Body of pancreas (tissue), 4 donors: ENCODE measurements at regions not wholly inside any gene's neighbourhood (a gene's known extent, or its start where the extent isn't known, plus 50 kb on each side); places are given as distances from the start of the nearest gene placed in this dataset.

Experiments
- ATAC-seq: fragments of 150-250 bp; one replicate; pipeline ENCODE4 v1.9.1; 2016
- DNase-seq, 4 donors: peaks; one replicate each; pipeline ENCODE4 v3.0.0-alpha.2; 2019
- H3K27ac ChIP-seq, 4 donors: fragments of 200-600 bp; sonication (generic); 1 replicate in 3 of 4; 2 replicates in 1 of 4; pipeline versions ENCODE4 v1.5.1 to v1.6.1; 2016 to 2019; ENCODE audit warnings: mild to moderate bottlenecking in 1 of 4, mixed read lengths in 1 of 4, moderate library complexity in 1 of 4
- H3K27me3 ChIP-seq, 2 donors: fragments of 200-600 bp; sonication (generic); one replicate each; pipeline ENCODE4 v1.6.0; 2016; ENCODE audit warnings: mild to moderate bottlenecking in 1 of 2
- H3K36me3 ChIP-seq, 2 donors: fragments of 200-600 bp; sonication (generic); replicated peaks in 1 of 2; 2 replicates each; pipeline ENCODE4 v1.5.1; 2016; ENCODE audit warnings: low read depth in 2 of 2; ENCODE audit not compliant: insufficient read depth in 1 of 2
- H3K4me1 ChIP-seq: fragments of 200-600 bp; sonication (generic); one replicate; pipeline ENCODE4 v1.6.0; 2016
- H3K4me3 ChIP-seq, 2 donors: fragments of 200-600 bp; sonication (generic); 1 replicate in 1 of 2; 2 replicates in 1 of 2; pipeline ENCODE4 v1.5.1; 2016 to 2019
- H3K9me3 ChIP-seq, 3 donors: fragments of 200-600 bp; sonication (generic); 1 replicate in 2 of 3; 2 replicates in 1 of 3; pipeline ENCODE4 v1.5.1; 2016
- CTCF ChIP-seq, 7 experiments: fragments of 450-650 bp in 4 of 7; fragments of 200-600 bp in 3 of 7; sonication (generic) in 3 of 7; IDR thresholded peaks; one replicate each; pipeline ENCODE4 v1.5.1; 2016 to 2019; ENCODE audit warnings: antibody characterized with exemption in 7 of 7
- POLR2A ChIP-seq, 3 donors: fragments of 450-650 bp; IDR thresholded peaks; one replicate each; pipeline ENCODE4 v1.6.1; 2016; ENCODE audit warnings: antibody characterized with exemption in 3 of 3, mild to moderate bottlenecking in 2 of 3
- WGBS, 2 donors: methylation state at CpG; one replicate each; pipeline ENCODE4 v1.1.5; 2017; 5-methylcytosine and 5-hydroxymethylcytosine counted together
- intact Hi-C: fragments of 100-400 bp; cut with DNase I; formaldehyde crosslinking; loops from one replicate; pipeline ENCODE4 v1.15.1; 2023

GRCh38 chr2:21643180-21643579 is 519.4 kb downstream of the TDRD15 start:
- no peaks in the 10 kb centered on the region for H3K9me3 ChIP-seq
- no peaks in the 10 kb centered on the region for H3K4me1 ChIP-seq
- TF ChIP-seq CTCF (IDR thresholded peaks at IDR 0.05) = no peak
- no peak for TF ChIP-seq POLR2A (IDR thresholded peaks at IDR 0.05)
- 44 to 54% methylated on average over 1 of the region's 1 CpG for WGBS, 2 donors
- DNase-seq = no peak
- H3K36me3 ChIP-seq = no peaks in the 10 kb centered on the region
- no peak overlapping the region for H3K4me3 ChIP-seq
- no peak for ATAC-seq
- H3K27ac ChIP-seq = no peak overlapping the region
- no peaks in the 10 kb centered on the region for H3K27me3 ChIP-seq
- intact Hi-C loops = no loop called here

GRCh38 chr2:21644266-21644665 is 520.5 kb downstream of the TDRD15 start:
- DNase-seq = no peak
- H3K27ac ChIP-seq = no peak overlapping the region
- WGBS, 2 donors = 78 to 88% methylated on average over 1 of the region's 1 CpG
- intact Hi-C loops = no loop called here
- no peaks in the 10 kb centered on the region for H3K36me3 ChIP-seq
- H3K27me3 ChIP-seq = no peaks in the 10 kb centered on the region
- ATAC-seq = no peak
- TF ChIP-seq POLR2A (IDR thresholded peaks at IDR 0.05) = no peak
- no peak for TF ChIP-seq CTCF (IDR thresholded peaks at IDR 0.05)
- H3K4me1 ChIP-seq = no peaks in the 10 kb centered on the region
- H3K9me3 ChIP-seq = no peaks in the 10 kb centered on the region
- H3K4me3 ChIP-seq = no peak overlapping the region

- TF ChIP-seq POLR2A (IDR thresholded peaks at IDR 0.05) = no peak
- no peak for TF ChIP-seq CTCF (IDR thresholded peaks at IDR 0.05)
- 44 to 49% methylated on average over 5 of the region's 5 CpGs for WGBS, 2 donors
- DNase-seq = no peak
- no peaks in the 10 kb centered on the region for H3K9me3 ChIP-seq
- no peak for ATAC-seq
- no peaks in the 10 kb centered on the region for H3K4me1 ChIP-seq
- intact Hi-C loops = no loop called here
- H3K4me3 ChIP-seq = no peak overlapping the region
- H3K36me3 ChIP-seq = no peaks in the 10 kb centered on the region
- no peak overlapping the region for H3K27ac ChIP-seq
- no peaks in the 10 kb centered on the region for H3K27me3 ChIP-seq
These were observed 522.6 kb downstream of the TDRD15 start for GRCh38 chr2:21646345-21646744.

GRCh38 chr2:21650569-21650968 is 526.8 kb downstream of the TDRD15 start:
- Histone ChIP-seq H3K27ac (no peak overlapping the region), H3K4me1 (no peaks in the 10 kb centered on the region), H3K36me3 (no peaks in the 10 kb centered on the region), H3K9me3 (no peaks in the 10 kb centered on the region), H3K27me3 (no peaks in the 10 kb centered on the region), H3K4me3 (no peak overlapping the region)
- intact Hi-C loops = no loop called here
- WGBS, 2 donors = 44 to 57% methylated on average over 4 of the region's 4 CpGs
- ATAC-seq (no peak), DNase-seq (no peak)
- TF ChIP-seq CTCF (IDR thresholded peaks at IDR 0.05) (no peak), POLR2A (IDR thresholded peaks at IDR 0.05) (no peak)

GRCh38 chr2:21655136-21655535 is 531.4 kb downstream of the TDRD15 start:
- no peaks in the 10 kb centered on the region for H3K9me3 ChIP-seq
- TF ChIP-seq POLR2A (IDR thresholded peaks at IDR 0.05) (no peak), CTCF (IDR thresholded peaks at IDR 0.05) (no peak)
- 54 to 71% methylated on average over 4 of the region's 4 CpGs for WGBS, 2 donors
- no peaks in the 10 kb centered on the region for H3K36me3 ChIP-seq
- intact Hi-C loops = no loop called here
- no peaks in the 10 kb centered on the region for H3K27me3 ChIP-seq
- no peak overlapping the region for H3K4me3 ChIP-seq
- no peak for DNase-seq
- no peak overlapping the region for H3K27ac ChIP-seq
- ATAC-seq = no peak
- H3K4me1 ChIP-seq = no peaks in the 10 kb centered on the region
